DOHH2 (cell line): ENCODE measurements at regions not wholly inside any gene's neighbourhood (a gene's known extent, or its start where the extent isn't known, plus 50 kb on each side); places are given as distances from the start of the nearest gene placed in this dataset.

ENCODE experiments used
- H3F3A ChIP-seq: fragments of 200-600 bp; sonication (generic), shearing (Covaris generic); 2 replicates; pipeline ENCODE4 v1.6.0; 2016; ENCODE audit warnings: antibody characterized with exemption, mild to moderate bottlenecking; ENCODE audit not compliant: control insufficient read depth, insufficient read depth
- H3K27ac ChIP-seq: fragments of 200-600 bp; sonication (generic); 2 replicates; pipeline ENCODE4 v1.5.1; 2014; ENCODE audit warnings: low read depth, mild to moderate bottlenecking, low read length, moderate library complexity
- H3K27me3 ChIP-seq: fragments of 200-600 bp; sonication (generic); 2 replicates; pipeline ENCODE4 v1.6.1; 2014; ENCODE audit warnings: mild to moderate bottlenecking, low read length, mixed read lengths; ENCODE audit not compliant: control insufficient read depth
- H3K36me3 ChIP-seq: fragments of 200-600 bp; sonication (generic); 2 replicates; pipeline ENCODE4 v1.6.1; 2014; ENCODE audit warnings: mild to moderate bottlenecking, low read length, moderate library complexity, mixed read lengths; ENCODE audit not compliant: control insufficient read depth
- H3K4me1 ChIP-seq: fragments of 200-600 bp; sonication (generic); 2 replicates; pipeline ENCODE4 v1.6.1; 2014; ENCODE audit warnings: mild to moderate bottlenecking, low read length, mixed read lengths; ENCODE audit not compliant: control insufficient read depth
- H3K4me2 ChIP-seq: fragments of 200-600 bp; sonication (generic); 2 replicates; pipeline ENCODE4 v1.6.0; 2014; ENCODE audit warnings: mild to moderate bottlenecking, low read length, moderate library complexity
- H3K4me3 ChIP-seq: fragments of 200-600 bp; sonication (generic); 2 replicates; pipeline ENCODE4 v1.5.1; 2014; ENCODE audit warnings: mild to moderate bottlenecking, low read length, mixed read lengths
- H3K79me2 ChIP-seq: fragments of 200-600 bp; sonication (generic); 2 replicates; pipeline ENCODE4 v1.6.1; 2014; ENCODE audit warnings: mild to moderate bottlenecking, low read length, mixed read lengths; ENCODE audit not compliant: control insufficient read depth
- H3K9me2 ChIP-seq: fragments of 200-600 bp; sonication (generic); replicated peaks from 2 replicates; pipeline ENCODE4 v1.6.1; 2014; ENCODE audit warnings: mild to moderate bottlenecking, low read length, mixed read lengths; ENCODE audit not compliant: control insufficient read depth
- H3K9me3 ChIP-seq: fragments of 200-600 bp; sonication (generic); 2 replicates; pipeline ENCODE4 v1.6.1; 2014; ENCODE audit warnings: antibody characterized with exemption, low read length, mixed read lengths; ENCODE audit not compliant: control insufficient read depth, insufficient read depth
- H4K20me1 ChIP-seq: fragments of 200-600 bp; sonication (generic); 2 replicates; pipeline ENCODE4 v1.6.0; 2014; ENCODE audit warnings: low read depth, mild to moderate bottlenecking, antibody characterized with exemption, low read length, moderate library complexity; ENCODE audit not compliant: control insufficient read depth, insufficient read depth
- EZH2phosphoT487 ChIP-seq: fragments of 200-600 bp; sonication (generic); IDR thresholded peaks from 2 replicates; pipeline ENCODE4 v1.6.1; 2017; ENCODE audit warnings: borderline replicate concordance, mild to moderate bottlenecking, antibody characterized with exemption, low read length, moderate library complexity, mixed read lengths
- TF ChIP-seq, protein P1 (sequence below): fragments of 200-600 bp; sonication (generic); IDR thresholded peaks from one replicate; pipeline ENCODE4 v1.5.1; 2014; ENCODE audit warnings: antibody characterized with exemption, mild to moderate bottlenecking, low read depth, low read length; ENCODE audit not compliant: poor library complexity, severe bottlenecking

- Histone ChIP-seq H3K36me3 (no peaks in the 10 kb centered on the region), H3K27me3 (peaks cover 16% of the 10 kb centered on the region), H3K9me2 (no peaks in the 10 kb centered on the region), H3F3A (no peaks in the 10 kb centered on the region), H4K20me1 (no peaks in the 10 kb centered on the region), H3K27ac (no peak overlapping the region), H3K4me2 (no peak overlapping the region), H3K9me3 (no peaks in the 10 kb centered on the region), H3K4me3 (no peak overlapping the region), H3K79me2 (no peaks in the 10 kb centered on the region), H3K4me1 (no peaks in the 10 kb centered on the region)
- TF ChIP-seq EZH2phosphoT487: no peak
- TF ChIP-seq, protein P1, sequence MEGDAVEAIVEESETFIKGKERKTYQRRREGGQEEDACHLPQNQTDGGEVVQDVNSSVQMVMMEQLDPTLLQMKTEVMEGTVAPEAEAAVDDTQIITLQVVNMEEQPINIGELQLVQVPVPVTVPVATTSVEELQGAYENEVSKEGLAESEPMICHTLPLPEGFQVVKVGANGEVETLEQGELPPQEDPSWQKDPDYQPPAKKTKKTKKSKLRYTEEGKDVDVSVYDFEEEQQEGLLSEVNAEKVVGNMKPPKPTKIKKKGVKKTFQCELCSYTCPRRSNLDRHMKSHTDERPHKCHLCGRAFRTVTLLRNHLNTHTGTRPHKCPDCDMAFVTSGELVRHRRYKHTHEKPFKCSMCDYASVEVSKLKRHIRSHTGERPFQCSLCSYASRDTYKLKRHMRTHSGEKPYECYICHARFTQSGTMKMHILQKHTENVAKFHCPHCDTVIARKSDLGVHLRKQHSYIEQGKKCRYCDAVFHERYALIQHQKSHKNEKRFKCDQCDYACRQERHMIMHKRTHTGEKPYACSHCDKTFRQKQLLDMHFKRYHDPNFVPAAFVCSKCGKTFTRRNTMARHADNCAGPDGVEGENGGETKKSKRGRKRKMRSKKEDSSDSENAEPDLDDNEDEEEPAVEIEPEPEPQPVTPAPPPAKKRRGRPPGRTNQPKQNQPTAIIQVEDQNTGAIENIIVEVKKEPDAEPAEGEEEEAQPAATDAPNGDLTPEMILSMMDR: no peak
Measured at GRCh38 chr1:175853681-175854080, 110.3 kb upstream of the TNR start.

- Histone ChIP-seq H4K20me1 (no peaks in the 10 kb centered on the region), H3K4me2 (no peak overlapping the region), H3F3A (no peaks in the 10 kb centered on the region), H3K9me3 (no peaks in the 10 kb centered on the region), H3K4me1 (no peaks in the 10 kb centered on the region), H3K36me3 (no peaks in the 10 kb centered on the region), H3K27me3 (peaks cover 8% of the 10 kb centered on the region), H3K79me2 (no peaks in the 10 kb centered on the region), H3K9me2 (no peaks in the 10 kb centered on the region), H3K4me3 (no peak overlapping the region), H3K27ac (no peak overlapping the region)
- TF ChIP-seq EZH2phosphoT487: no peak
- TF ChIP-seq, protein P1: no peak
Measured at GRCh38 chr1:175851749-175852148, 108.4 kb upstream of the TNR start.

DNA sequence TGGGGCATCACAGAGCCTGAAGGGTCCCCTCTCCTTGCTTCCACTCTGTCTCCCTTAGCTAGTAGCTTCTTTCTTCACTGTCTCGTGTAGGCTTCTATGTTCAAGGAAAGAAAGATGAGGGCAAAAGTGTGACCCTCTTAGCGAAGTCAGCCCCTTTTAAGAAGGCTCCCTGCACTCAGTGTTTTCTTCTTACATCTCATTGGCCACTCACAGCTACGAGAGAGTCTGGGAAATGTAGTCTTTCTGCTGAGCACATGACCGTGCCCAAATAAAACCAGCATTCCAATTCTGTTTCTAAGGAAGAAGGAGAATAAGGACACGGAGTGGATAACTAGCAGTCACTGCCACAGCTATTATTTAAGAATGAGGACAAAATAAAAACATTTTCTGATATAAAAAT lies 104.9 kb upstream of the TNR start:
- no peaks in the 10 kb centered on the region for H3K79me2 ChIP-seq
- H3K4me3 ChIP-seq: no peak overlapping the region
- no peak for TF ChIP-seq EZH2phosphoT487
- TF ChIP-seq, protein P1: no peak
- H3K27me3 ChIP-seq: peaks cover 4% of the 10 kb centered on the region; the same call in 1 of the 2 replicates
- H3K4me2 ChIP-seq: no peak overlapping the region
- no peak overlapping the region for H3K27ac ChIP-seq
- H4K20me1 ChIP-seq: no peaks in the 10 kb centered on the region
- H3K9me2 ChIP-seq: no peaks in the 10 kb centered on the region
- H3K36me3 ChIP-seq: no peaks in the 10 kb centered on the region
- H3F3A ChIP-seq: no peaks in the 10 kb centered on the region
- no peaks in the 10 kb centered on the region for H3K4me1 ChIP-seq
- no peaks in the 10 kb centered on the region for H3K9me3 ChIP-seq
